MG63 (cell line): ENCODE measurements at regions not wholly inside any gene's neighbourhood (a gene's known extent, or its start where the extent isn't known, plus 50 kb on each side); places are given as distances from the start of the nearest gene placed in this dataset.

Experiments
- DNase-seq: peaks from one replicate; pipeline ENCODE4 v3.0.0-alpha.2; 2020
- H3K27me3 ChIP-seq: fragments of 250-450 bp; sonication (Bioruptor Pico); 2 replicates; pipeline ENCODE4 v1.5.1; 2020; ENCODE audit warnings: mild to moderate bottlenecking, moderate library complexity
- H3K36me3 ChIP-seq: fragments of 250-450 bp; sonication (Bioruptor Pico); 2 replicates; pipeline ENCODE4 v1.5.1; 2020; ENCODE audit warnings: mild to moderate bottlenecking, moderate library complexity
- H3K4me3 ChIP-seq: fragments of 250-450 bp; sonication (Bioruptor Pico); 2 replicates; pipeline ENCODE4 v1.5.1; 2020; ENCODE audit warnings: mild to moderate bottlenecking, moderate library complexity
- H3K9me3 ChIP-seq: fragments of 250-450 bp; sonication (Bioruptor Pico); 2 replicates; pipeline ENCODE4 v1.5.1; 2020; ENCODE audit warnings: mild to moderate bottlenecking, moderate library complexity

DNA sequence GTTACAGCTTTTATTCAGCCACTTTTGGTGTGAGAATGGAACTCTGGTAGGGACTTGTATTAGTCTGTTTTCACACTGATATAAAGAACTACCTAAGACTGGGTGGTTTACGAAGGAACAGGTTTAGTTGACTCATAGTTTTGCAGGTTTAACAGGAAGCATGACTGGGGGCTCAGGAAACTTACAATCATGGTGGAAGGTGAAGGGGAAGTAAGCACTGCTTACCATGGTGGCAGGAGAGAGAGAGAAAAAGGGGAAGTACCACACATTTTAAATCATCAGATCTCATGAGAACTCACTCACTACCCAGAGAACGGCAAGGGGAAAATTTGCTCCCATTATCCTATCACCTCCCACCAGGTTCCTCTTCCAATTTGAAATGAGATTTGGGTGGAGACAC, 942.2 kb downstream of the PCDH17 start:
- Histone ChIP-seq H3K9me3 (no peaks in the 10 kb centered on the region), H3K36me3 (no peaks in the 10 kb centered on the region), H3K27me3 (no peaks in the 10 kb centered on the region), H3K4me3 (no peak overlapping the region)
- no peak for DNase-seq

GRCh38 chr13:58574791-58575190, 943.2 kb downstream of the PCDH17 start:
- DNase-seq, result no peak
- Histone ChIP-seq H3K4me3 (no peak overlapping the region), H3K36me3 (no peaks in the 10 kb centered on the region), H3K9me3 (no peaks in the 10 kb centered on the region), H3K27me3 (no peaks in the 10 kb centered on the region)

DNA sequence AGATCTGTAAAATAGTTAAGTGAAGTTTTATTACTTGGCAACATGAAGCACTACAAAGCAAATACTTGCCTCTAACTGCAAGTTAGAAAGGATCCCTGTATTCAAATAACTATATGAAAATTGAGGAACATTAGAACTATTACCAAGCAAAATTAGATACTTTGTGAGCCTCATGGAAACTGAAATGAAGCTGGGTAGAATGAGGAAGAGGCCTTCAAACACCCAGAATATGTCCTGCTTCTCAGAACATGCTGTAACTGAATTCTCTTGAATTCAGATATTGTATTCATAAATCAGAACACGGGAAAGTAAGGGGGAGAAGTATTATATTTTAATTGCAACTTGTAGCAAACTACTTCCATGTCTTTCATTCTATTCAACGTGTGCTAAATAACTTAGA, 947.9 kb downstream of the PCDH17 start:
- no peak overlapping the region for H3K4me3 ChIP-seq
- H3K27me3 ChIP-seq, result no peaks in the 10 kb centered on the region
- H3K9me3 ChIP-seq, result no peaks in the 10 kb centered on the region
- H3K36me3 ChIP-seq, result no peaks in the 10 kb centered on the region
- no peak for DNase-seq

DNA sequence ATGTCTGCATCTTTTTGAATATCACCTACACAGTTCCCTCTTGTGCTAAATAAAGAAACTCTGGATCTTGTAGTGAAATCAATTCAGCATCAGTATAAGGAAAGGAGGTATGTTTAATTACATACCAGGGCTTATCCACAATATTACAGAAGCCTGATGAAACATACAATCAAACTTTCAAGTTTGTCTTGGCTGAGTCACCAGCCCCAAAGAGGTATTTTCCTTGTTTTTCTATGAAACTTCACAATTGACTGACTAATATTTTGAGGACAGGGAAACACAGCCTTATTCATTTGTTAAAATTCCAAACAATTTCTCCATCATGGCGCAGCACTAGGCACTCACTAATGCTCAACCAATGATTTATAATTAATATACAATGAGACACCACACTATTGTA, 952.4 kb downstream of the PCDH17 start:
- H3K36me3 ChIP-seq, result no peaks in the 10 kb centered on the region
- no peaks in the 10 kb centered on the region for H3K9me3 ChIP-seq
- H3K27me3 ChIP-seq, result no peaks in the 10 kb centered on the region; the same call in 1 of the 2 replicates
- no peak overlapping the region for H3K4me3 ChIP-seq
- DNase-seq, result no peak

GRCh38 chr13:58584610-58585009, 953.1 kb downstream of the PCDH17 start:
- no peak for DNase-seq
- H3K27me3 ChIP-seq, result no peaks in the 10 kb centered on the region; the same call in 1 of the 2 replicates
- H3K9me3 ChIP-seq, result no peaks in the 10 kb centered on the region
- H3K36me3 ChIP-seq, result no peaks in the 10 kb centered on the region
- H3K4me3 ChIP-seq, result no peak overlapping the region

GRCh38 chr13:58587183-58587582, 955.6 kb downstream of the PCDH17 start:
- no peaks in the 10 kb centered on the region for H3K9me3 ChIP-seq
- H3K4me3 ChIP-seq, result no peak overlapping the region
- H3K27me3 ChIP-seq, result no peaks in the 10 kb centered on the region; the same call in 1 of the 2 replicates
- DNase-seq, result no peak
- no peaks in the 10 kb centered on the region for H3K36me3 ChIP-seq

- no peaks in the 10 kb centered on the region for H3K9me3 ChIP-seq
- H3K36me3 ChIP-seq, result no peaks in the 10 kb centered on the region
- no peak overlapping the region for H3K4me3 ChIP-seq
- no peaks in the 10 kb centered on the region for H3K27me3 ChIP-seq
- DNase-seq, result no peak
Observed at GRCh38 chr13:58592052-58592451, 960.5 kb downstream of the PCDH17 start.

- H3K4me3 ChIP-seq, result no peak overlapping the region
- H3K36me3 ChIP-seq, result no peaks in the 10 kb centered on the region
- H3K27me3 ChIP-seq, result no peaks in the 10 kb centered on the region
- H3K9me3 ChIP-seq, result no peaks in the 10 kb centered on the region
- no peak for DNase-seq
Observed at GRCh38 chr13:58592786-58593185, 961.2 kb downstream of the PCDH17 start.

DNA sequence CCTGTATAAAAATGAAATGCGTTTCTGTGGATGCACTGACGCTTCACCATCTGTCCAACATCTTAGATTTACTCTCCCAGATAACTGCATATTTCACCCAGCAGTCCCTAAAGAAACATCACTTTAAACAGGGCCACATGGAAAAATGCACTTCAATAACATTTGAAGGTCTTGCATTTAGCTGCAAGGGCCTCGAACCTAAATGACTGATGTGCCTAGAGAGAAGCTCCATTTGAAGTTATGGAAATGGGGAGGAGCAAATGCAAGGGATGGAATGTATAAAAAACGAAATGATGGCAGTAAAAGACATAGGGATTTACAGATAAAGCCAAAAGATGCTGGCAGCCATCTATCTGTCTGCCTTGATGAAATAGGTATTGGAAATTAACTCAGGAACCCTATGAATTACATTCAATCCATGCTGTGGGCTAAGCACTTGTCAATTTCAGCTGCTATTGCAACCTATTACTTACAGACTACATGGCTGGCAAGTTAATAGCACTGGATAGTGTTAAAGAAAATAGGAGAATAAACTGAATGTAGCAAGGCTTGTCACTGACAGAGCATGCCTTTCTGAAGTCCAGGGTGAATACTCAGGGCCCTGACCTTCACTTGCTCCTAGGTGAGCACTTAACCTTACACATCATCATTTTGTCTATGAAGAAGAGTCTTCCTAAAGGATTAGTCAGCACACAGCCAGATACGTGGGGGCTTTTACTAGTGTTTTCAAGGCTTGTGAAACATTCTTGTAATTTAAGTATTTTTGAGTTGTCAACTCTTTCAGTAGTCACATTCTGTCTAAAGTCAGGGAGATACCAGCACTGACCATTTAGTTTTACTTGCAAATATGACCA, 963.4 kb downstream of the PCDH17 start:
- no peaks in the 10 kb centered on the region for H3K27me3 ChIP-seq
- no peaks in the 10 kb centered on the region for H3K9me3 ChIP-seq
- DNase-seq, result no peak
- H3K4me3 ChIP-seq, result no peak overlapping the region
- no peaks in the 10 kb centered on the region for H3K36me3 ChIP-seq

DNA sequence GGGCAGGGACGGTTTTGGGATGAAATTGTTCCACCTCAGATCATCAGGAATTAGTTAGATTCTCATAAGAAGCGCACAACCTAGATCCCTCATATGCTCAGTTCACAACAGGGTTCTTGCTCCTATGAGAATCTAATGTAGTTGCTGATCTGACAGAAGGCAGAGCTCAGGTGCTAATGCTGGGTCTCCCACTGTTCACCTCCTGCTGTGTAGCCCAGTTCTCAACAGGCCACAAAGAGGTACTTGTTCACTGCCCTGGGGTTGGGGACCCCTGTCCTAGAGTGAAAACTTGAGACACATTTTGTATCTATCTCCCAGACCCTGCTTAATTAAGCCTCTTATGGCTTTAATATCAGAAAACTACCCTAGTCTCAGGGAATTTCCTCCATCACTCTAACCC, 966.0 kb downstream of the PCDH17 start:
- no peaks in the 10 kb centered on the region for H3K9me3 ChIP-seq
- no peaks in the 10 kb centered on the region for H3K27me3 ChIP-seq
- no peak overlapping the region for H3K4me3 ChIP-seq
- H3K36me3 ChIP-seq, result no peaks in the 10 kb centered on the region
- no peak for DNase-seq

GRCh38 chr13:58598241-58598640, 966.7 kb downstream of the PCDH17 start:
- no peaks in the 10 kb centered on the region for H3K27me3 ChIP-seq
- no peak overlapping the region for H3K4me3 ChIP-seq
- H3K36me3 ChIP-seq, result no peaks in the 10 kb centered on the region
- H3K9me3 ChIP-seq, result no peaks in the 10 kb centered on the region
- DNase-seq, result no peak

- DNase-seq, result no peak
- Histone ChIP-seq H3K36me3 (no peaks in the 10 kb centered on the region), H3K4me3 (no peak overlapping the region)
Observed at GRCh38 chr13:58611117-58611516, 979.6 kb downstream of the PCDH17 start.

GRCh38 chr13:58617880-58618665, 986.5 kb downstream of the PCDH17 start:
- H3K9me3 ChIP-seq, result no peaks in the 10 kb centered on the region
- H3K36me3 ChIP-seq, result no peaks in the 10 kb centered on the region
- H3K4me3 ChIP-seq, result no peak overlapping the region
- H3K27me3 ChIP-seq, result no peaks in the 10 kb centered on the region; the same call in 1 of the 2 replicates
- no peak for DNase-seq

More at GRCh38 chr13:58611117-58611516, 979.6 kb downstream of the PCDH17 start:
- no peaks in the 10 kb centered on the region for H3K27me3 ChIP-seq
- H3K9me3 ChIP-seq, result no peaks in the 10 kb centered on the region

- DNase-seq, result no peak
- Histone ChIP-seq H3K27me3 (no peaks in the 10 kb centered on the region; the same call in 1 of the 2 replicates), H3K9me3 (no peaks in the 10 kb centered on the region), H3K4me3 (no peak overlapping the region), H3K36me3 (no peaks in the 10 kb centered on the region)
Observed at GRCh38 chr13:58619396-58620113, 988.0 kb downstream of the PCDH17 start.

DNA sequence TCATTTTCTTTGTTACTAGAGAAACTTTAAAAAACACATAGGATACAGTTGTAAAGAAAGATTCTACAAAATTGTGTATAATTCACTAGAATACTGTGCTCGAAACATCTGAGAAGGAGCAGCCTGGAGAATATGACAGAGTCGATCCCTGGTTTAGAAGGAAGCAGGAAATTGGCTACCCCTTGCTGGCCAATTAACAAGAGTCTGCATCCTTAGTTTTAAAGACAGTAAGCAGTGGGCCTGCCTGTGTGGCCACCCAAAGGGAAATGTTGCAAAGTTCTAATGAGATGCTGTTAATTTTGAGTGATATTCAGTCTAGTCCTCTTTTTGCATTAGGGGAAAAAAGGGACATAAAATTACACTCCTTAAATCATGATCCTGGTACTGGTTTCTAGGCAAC, 988.6 kb downstream of the PCDH17 start:
- no peaks in the 10 kb centered on the region; the same call in 1 of the 2 replicates for H3K27me3 ChIP-seq
- no peaks in the 10 kb centered on the region for H3K9me3 ChIP-seq
- DNase-seq, result no peak
- no peak overlapping the region for H3K4me3 ChIP-seq
- no peaks in the 10 kb centered on the region for H3K36me3 ChIP-seq

DNA sequence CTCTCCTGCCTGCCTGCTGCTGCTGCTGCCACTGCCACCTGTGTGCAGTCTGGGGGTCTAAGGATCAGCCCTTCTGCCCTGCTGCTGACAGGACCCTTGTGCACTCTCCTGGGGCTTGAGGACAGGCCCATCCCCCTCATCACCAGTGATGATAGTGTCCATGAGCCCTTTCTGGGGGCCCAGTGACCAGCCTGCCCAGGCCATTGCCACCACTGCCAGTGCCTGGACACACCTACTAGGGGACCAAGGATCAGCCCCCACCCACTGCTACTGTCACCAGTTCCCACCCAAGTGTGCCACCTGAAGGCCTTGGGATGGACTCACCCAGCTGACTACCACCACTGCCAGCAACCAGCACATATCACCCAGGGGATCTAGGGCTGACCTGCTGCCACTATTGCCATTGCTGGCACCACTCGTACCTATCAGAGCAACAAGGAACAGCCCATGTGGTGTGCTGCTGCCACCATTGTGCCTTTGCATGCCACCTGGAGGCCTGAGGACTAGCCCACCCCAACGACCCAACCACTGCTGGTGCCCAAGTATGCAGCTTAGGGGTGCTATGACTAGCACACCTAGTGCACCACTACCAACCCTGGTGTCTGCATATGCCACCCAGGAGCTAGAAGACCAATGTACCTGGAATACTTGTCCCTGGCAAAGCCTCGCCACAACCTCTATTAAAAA, 994.3 kb downstream of the PCDH17 start:
- no peak for DNase-seq
- Histone ChIP-seq H3K27me3 (no peaks in the 10 kb centered on the region), H3K36me3 (no peaks in the 10 kb centered on the region), H3K4me3 (no peak overlapping the region), H3K9me3 (no peaks in the 10 kb centered on the region)
